Heart left ventricle (tissue), 13 donors: ENCODE measurements at regions not wholly inside any gene's neighbourhood (a gene's known extent, or its start where the extent isn't known, plus 50 kb on each side); places are given as distances from the start of the nearest gene placed in this dataset.

Experiments
- POLR2A ChIP-seq, 2 donors: fragments of 450-650 bp; IDR thresholded peaks; one replicate each; pipeline ENCODE4 v1.6.1; 2017; ENCODE audit warnings: antibody characterized with exemption in 2 of 2, mild to moderate bottlenecking in 2 of 2, moderate library complexity in 2 of 2
- TF ChIP-seq, protein P1 (sequence below), 12 donors: fragments of 200-600 bp; sonication (generic) in 4 of 12; IDR thresholded peaks; one replicate each; pipeline versions ENCODE4 v1.5.0 to v1.8.0; 2018 to 2022; ENCODE audit warnings: antibody characterized with exemption in 12 of 12, mild to moderate bottlenecking in 5 of 12
- donor health status: ischemic (EF 13 %, LVEDD 7.1; RV severe dilation, severe dysfunction).
- donor health status: DM: no; HTN: yes; CAD: no.
- donor health status: DM: no; HTN: no; CAD: no.
- donor health status: ischemic (EF 25% LVEDD 6.9; RV normal size, moderate dysfunction).
- donor health status: ischemic (EF 25% LVEDD 5.7; RV mildly dilated, moderate dysfunction).
- donor health status: ischemic (EF 35%, LVEDD 5.7; RV mildly dilated, moderate dysfunction).
- donor health status: nonischemic (EF 11% LVEDD 7.7; RV severe dilation, severe dysfunction).
- donor health status: DM: yes; HTN: yes; CAD: no.
- donor health status: PGD.
- donor health status: ischemic (EF 29% LVEDD 5.4; RV normal size, mild dysfunction).
- donor health status: nonischemic (EF 23%, LVEDD 6.1; RV moderate dilation, normal function).

GRCh38 chr3:96000966-96001365 lies 813.4 kb upstream of the EPHA6 start:
- TF ChIP-seq, protein P1, sequence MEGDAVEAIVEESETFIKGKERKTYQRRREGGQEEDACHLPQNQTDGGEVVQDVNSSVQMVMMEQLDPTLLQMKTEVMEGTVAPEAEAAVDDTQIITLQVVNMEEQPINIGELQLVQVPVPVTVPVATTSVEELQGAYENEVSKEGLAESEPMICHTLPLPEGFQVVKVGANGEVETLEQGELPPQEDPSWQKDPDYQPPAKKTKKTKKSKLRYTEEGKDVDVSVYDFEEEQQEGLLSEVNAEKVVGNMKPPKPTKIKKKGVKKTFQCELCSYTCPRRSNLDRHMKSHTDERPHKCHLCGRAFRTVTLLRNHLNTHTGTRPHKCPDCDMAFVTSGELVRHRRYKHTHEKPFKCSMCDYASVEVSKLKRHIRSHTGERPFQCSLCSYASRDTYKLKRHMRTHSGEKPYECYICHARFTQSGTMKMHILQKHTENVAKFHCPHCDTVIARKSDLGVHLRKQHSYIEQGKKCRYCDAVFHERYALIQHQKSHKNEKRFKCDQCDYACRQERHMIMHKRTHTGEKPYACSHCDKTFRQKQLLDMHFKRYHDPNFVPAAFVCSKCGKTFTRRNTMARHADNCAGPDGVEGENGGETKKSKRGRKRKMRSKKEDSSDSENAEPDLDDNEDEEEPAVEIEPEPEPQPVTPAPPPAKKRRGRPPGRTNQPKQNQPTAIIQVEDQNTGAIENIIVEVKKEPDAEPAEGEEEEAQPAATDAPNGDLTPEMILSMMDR (IDR thresholded peaks at IDR 0.05): no peak
- no peak for TF ChIP-seq POLR2A (IDR thresholded peaks at IDR 0.05)
